CD14-positive monocyte (primary cell): ENCODE measurements at regions not wholly inside any gene's neighbourhood (a gene's known extent, or its start where the extent isn't known, plus 50 kb on each side); places are given as distances from the start of the nearest gene placed in this dataset.

Source experiments
- DNase-seq, 3 donors: peaks; one replicate each; pipeline ENCODE4 v3.0.0-alpha.2; 2011 to 2022
- H2AFZ ChIP-seq: 2 replicates; pipeline ENCODE4 v1.6.0; 2012; ENCODE audit warnings: mild to moderate bottlenecking, low read depth, low read length, inconsistent platforms; ENCODE audit not compliant: insufficient read depth, poor library complexity, severe bottlenecking
- H3K27ac ChIP-seq, 2 donors: 1 replicate in 1 of 2; 2 replicates in 1 of 2; pipeline ENCODE4 v1.5.1; 2012 to 2013; ENCODE audit warnings: low read length in 2 of 2, control low read depth in 1 of 2, inconsistent platforms in 1 of 2, low read depth in 1 of 2, mild to moderate bottlenecking in 1 of 2
- H3K27me3 ChIP-seq, 2 donors: one replicate each; pipeline versions ENCODE4 v1.6.0 to v1.6.1; 2011 to 2013; ENCODE audit warnings: low read length in 2 of 2; ENCODE audit not compliant: control insufficient read depth in 2 of 2, insufficient read depth in 2 of 2
- H3K36me3 ChIP-seq, 2 donors: replicated peaks in 1 of 2; 1 replicate in 1 of 2; 2 replicates in 1 of 2; pipeline versions ENCODE4 v1.5.1 to v1.6.1; 2012 to 2013; ENCODE audit warnings: low read length in 2 of 2, control low read depth in 1 of 2, inconsistent platforms in 1 of 2, mild to moderate bottlenecking in 1 of 2; ENCODE audit not compliant: insufficient read depth in 2 of 2, control insufficient read depth in 1 of 2
- H3K4me1 ChIP-seq, 2 donors: 1 replicate in 1 of 2; 2 replicates in 1 of 2; pipeline versions ENCODE4 v1.5.1 to v1.6.1; 2012 to 2013; ENCODE audit warnings: low read length in 2 of 2, control low read depth in 1 of 2, inconsistent platforms in 1 of 2, mild to moderate bottlenecking in 1 of 2, moderate library complexity in 1 of 2; ENCODE audit not compliant: insufficient read depth in 2 of 2, control insufficient read depth in 1 of 2
- H3K4me2 ChIP-seq: replicated peaks from 2 replicates; pipeline ENCODE3; 2012; ENCODE audit warnings: low read length, moderate library complexity, mild to moderate bottlenecking; ENCODE audit not compliant: poor library complexity, severe bottlenecking; ENCODE audit errors: extremely low read depth
- H3K4me3 ChIP-seq, 3 experiments: fragments of 200-600 bp in 1 of 3; sonication (generic) in 1 of 3; replicated peaks in 1 of 3; 1 replicate in 2 of 3; 2 replicates in 1 of 3; pipeline ENCODE4 v1.5.1; 2011 to 2013; ENCODE audit warnings: low read length in 3 of 3, mild to moderate bottlenecking in 3 of 3, control low read depth in 2 of 3, low read depth in 2 of 3, inconsistent platforms in 1 of 3, moderate library complexity in 1 of 3
- H3K79me2 ChIP-seq: 2 replicates; pipeline ENCODE4 v1.6.0; 2012; ENCODE audit warnings: mild to moderate bottlenecking, control low read depth, inconsistent platforms, low read length, moderate library complexity; ENCODE audit not compliant: insufficient read depth
- H3K9ac ChIP-seq: 2 replicates; pipeline ENCODE4 v1.6.0; 2017; ENCODE audit warnings: low read length, mild to moderate bottlenecking; ENCODE audit not compliant: insufficient read depth, poor library complexity, severe bottlenecking
- H3K9me3 ChIP-seq, 2 donors: replicated peaks in 1 of 2; 1 replicate in 1 of 2; 2 replicates in 1 of 2; pipeline versions ENCODE4 v1.5.1 to v1.6.1; 2012 to 2013; ENCODE audit warnings: low read length in 2 of 2, control low read depth in 1 of 2; ENCODE audit not compliant: control insufficient read depth in 1 of 2, insufficient read depth in 1 of 2
- H4K20me1 ChIP-seq: 2 replicates; pipeline ENCODE4 v1.6.0; 2012; ENCODE audit warnings: mild to moderate bottlenecking, low read length, control low read depth, moderate library complexity; ENCODE audit not compliant: insufficient read depth
- H3K27ac Mint-ChIP-seq, 7 donors: one replicate each; pipeline ENCODE4 v1.8.0; 2020; ENCODE audit warnings: mild to moderate bottlenecking in 7 of 7, mixed read lengths in 7 of 7, moderate library complexity in 6 of 7, inconsistent platforms in 2 of 7
- H3K27me3 Mint-ChIP-seq, 3 donors: one replicate each; pipeline ENCODE4 v1.8.0; 2021 to 2022; ENCODE audit warnings: low read depth in 3 of 3, mild to moderate bottlenecking in 3 of 3, mixed read lengths in 3 of 3, moderate library complexity in 3 of 3, inconsistent platforms in 1 of 3
- H3K36me3 Mint-ChIP-seq, 2 donors: one replicate each; pipeline ENCODE4 v1.8.0; 2020; ENCODE audit warnings: mixed read lengths in 2 of 2, inconsistent platforms in 1 of 2, mild to moderate bottlenecking in 1 of 2
- H3K4me1 Mint-ChIP-seq: one replicate; pipeline ENCODE4 v1.8.0; 2020; ENCODE audit warnings: mild to moderate bottlenecking, mixed read lengths
- H3K4me3 Mint-ChIP-seq, 2 donors: one replicate each; pipeline ENCODE4 v1.8.0; 2020; ENCODE audit warnings: mild to moderate bottlenecking in 2 of 2, mixed read lengths in 2 of 2, moderate library complexity in 1 of 2
- H3K9me3 Mint-ChIP-seq, 7 donors: one replicate each; pipeline ENCODE4 v1.8.0; 2020 to 2022; ENCODE audit warnings: mixed read lengths in 7 of 7, mild to moderate bottlenecking in 6 of 7, moderate library complexity in 6 of 7, inconsistent platforms in 2 of 7
- CTCF ChIP-seq: fragments of 200-600 bp; IDR thresholded peaks from one replicate; pipeline ENCODE4 v1.8.0; 2022; ENCODE audit warnings: antibody characterized with exemption, mild to moderate bottlenecking
- WGBS: methylation state at CpG from one replicate; pipeline ENCODE4 v1.1.5; 2013; ENCODE audit warnings: missing lambda C conversion rate; ENCODE audit not compliant: insufficient coverage; 5-methylcytosine and 5-hydroxymethylcytosine counted together
- intact Hi-C, 2 donors: fragments of 100-400 bp; cut with micrococcal nuclease; formaldehyde crosslinking; loops; one replicate each; pipeline versions ENCODE4 v1.15.0 to v1.15.1; 2023

DNA sequence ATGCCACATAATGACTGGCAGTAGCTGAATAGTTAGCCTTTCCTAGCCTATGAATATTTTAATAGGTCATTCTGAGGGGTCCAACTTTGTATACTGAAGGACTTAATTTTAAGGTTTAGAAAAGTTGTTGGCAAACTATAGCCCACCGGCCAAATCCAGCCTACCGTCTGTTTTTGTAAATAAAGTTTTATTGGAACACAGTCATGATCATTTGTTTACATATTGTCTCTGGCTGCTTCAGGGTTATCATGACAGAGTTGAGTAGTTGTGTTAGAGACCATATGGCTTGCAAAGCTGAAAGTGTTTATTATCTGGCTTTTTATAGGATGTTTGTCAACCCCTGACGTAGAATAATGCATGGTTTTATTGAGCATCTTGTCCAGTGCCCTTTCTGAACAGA is 73.4 kb downstream of the NTMT2 start:
- no peak for DNase-seq
- H3K9me3 Mint-ChIP-seq = peaks cover 0 to 6% (median 1%) of the 10 kb centered on the region in 7 donors
- H3K4me1 ChIP-seq = no peaks in the 10 kb centered on the region
- TF ChIP-seq CTCF = no peak
- WGBS = no CpG with 5 or more reads among the region's 3 CpGs
- H3K27me3 Mint-ChIP-seq = peaks cover 0 to 2% (median 0%) of the 10 kb centered on the region in 3 donors
- no peaks in the 10 kb centered on the region for H3K4me1 Mint-ChIP-seq
- no peaks in the 10 kb centered on the region for H3K36me3 Mint-ChIP-seq
- H3K4me3 Mint-ChIP-seq = no peak overlapping the region
- H3K27ac Mint-ChIP-seq = no peak overlapping the region
- no peaks in the 10 kb centered on the region for H3K27me3 ChIP-seq
- H3K9me3 ChIP-seq = no peaks in the 10 kb centered on the region
- H3K27ac ChIP-seq = no peak overlapping the region
- H2AFZ ChIP-seq = no peak overlapping the region
- H3K9ac ChIP-seq = no peak overlapping the region
- H3K79me2 ChIP-seq = no peaks in the 10 kb centered on the region
- intact Hi-C loops = no loop called here
- H3K4me3 ChIP-seq = no peak overlapping the region
- no peaks in the 10 kb centered on the region for H3K36me3 ChIP-seq
- no peak overlapping the region for H3K4me2 ChIP-seq
- no peaks in the 10 kb centered on the region for H4K20me1 ChIP-seq

- Mint-ChIP-seq H3K4me1 (no peaks in the 10 kb centered on the region), H3K4me3 (no peak overlapping the region), H3K27ac (no peak overlapping the region), H3K36me3 (no peaks in the 10 kb centered on the region), H3K27me3 (no peaks in the 10 kb centered on the region), H3K9me3 (peaks cover 0 to 4% (median 2%) of the 10 kb centered on the region in 7 donors)
- no peak for DNase-seq
- no peak for TF ChIP-seq CTCF
- WGBS = no CpG with 5 or more reads among the region's 2 CpGs
- intact Hi-C loops = no loop called here
- Histone ChIP-seq H3K27me3 (no peaks in the 10 kb centered on the region), H4K20me1 (no peaks in the 10 kb centered on the region), H3K36me3 (no peaks in the 10 kb centered on the region), H3K9ac (no peak overlapping the region), H3K79me2 (no peaks in the 10 kb centered on the region), H2AFZ (no peak overlapping the region), H3K9me3 (no peaks in the 10 kb centered on the region), H3K4me1 (no peaks in the 10 kb centered on the region), H3K4me3 (no peak overlapping the region), H3K27ac (no peak overlapping the region), H3K4me2 (no peak overlapping the region)
These were observed 75.3 kb downstream of the NTMT2 start for GRCh38 chr1:170221031-170221430.
